H9 (cell line): ENCODE measurements at regions not wholly inside any gene's neighbourhood (a gene's known extent, or its start where the extent isn't known, plus 50 kb on each side); places are given as distances from the start of the nearest gene placed in this dataset.

Experiments used
- DNase-seq: peaks from one replicate; pipeline ENCODE4 v3.0.0-alpha.2; 2017
- H2AFZ ChIP-seq: one replicate; pipeline ENCODE4 v1.6.1; 2013; ENCODE audit warnings: mild to moderate bottlenecking, low read length, control low read depth, moderate library complexity
- H2AK5ac ChIP-seq: 2 replicates; pipeline ENCODE4 v1.6.1; 2013; ENCODE audit warnings: low read length, control low read depth, mixed read lengths; ENCODE audit not compliant: insufficient read length
- H2BK120ac ChIP-seq: one replicate; pipeline ENCODE4 v1.6.1; 2013; ENCODE audit warnings: low read depth, mild to moderate bottlenecking, low read length, control low read depth, inconsistent platforms; ENCODE audit not compliant: poor library complexity, severe bottlenecking
- H2BK12ac ChIP-seq: 2 replicates; pipeline ENCODE4 v1.6.1; 2013; ENCODE audit warnings: low read length, control low read depth, mixed read lengths, low read depth; ENCODE audit not compliant: insufficient read length
- H2BK15ac ChIP-seq: 2 replicates; pipeline ENCODE4 v1.6.1; 2013; ENCODE audit warnings: low read depth, low read length, control low read depth
- H2BK20ac ChIP-seq: one replicate; pipeline ENCODE4 v1.6.1; 2013; ENCODE audit warnings: low read depth, mild to moderate bottlenecking, low read length, control low read depth, inconsistent platforms; ENCODE audit not compliant: poor library complexity, severe bottlenecking
- H2BK5ac ChIP-seq: 2 replicates; pipeline ENCODE4 v1.6.1; 2013; ENCODE audit warnings: low read length, control low read depth, mixed read lengths; ENCODE audit not compliant: insufficient read length
- H3K14ac ChIP-seq: 2 replicates; pipeline ENCODE4 v1.6.1; 2013; ENCODE audit warnings: low read length, control low read depth; ENCODE audit not compliant: insufficient read depth
- H3K18ac ChIP-seq: 2 replicates; pipeline ENCODE4 v1.6.1; 2013; ENCODE audit warnings: low read depth, mild to moderate bottlenecking, mixed read lengths, low read length, control low read depth; ENCODE audit not compliant: insufficient read length
- H3K23ac ChIP-seq: 2 replicates; pipeline ENCODE4 v1.6.1; 2013; ENCODE audit warnings: low read length, control low read depth, mixed read lengths, low read depth; ENCODE audit not compliant: insufficient read length
- H3K23me2 ChIP-seq: 2 replicates; pipeline ENCODE4 v1.6.1; 2013; ENCODE audit warnings: low read depth, mild to moderate bottlenecking, mixed read lengths, low read length, control low read depth; ENCODE audit not compliant: insufficient read length, poor library complexity, severe bottlenecking
- H3K27ac ChIP-seq: 2 replicates; pipeline ENCODE4 v1.5.1; 2013; ENCODE audit warnings: low read length, control low read depth, mixed read lengths, low read depth; ENCODE audit not compliant: insufficient read length
- H3K27me3 ChIP-seq: 2 replicates; pipeline ENCODE4 v1.6.1; 2013; ENCODE audit warnings: low read length, control low read depth, inconsistent platforms; ENCODE audit not compliant: insufficient read depth
- H3K4ac ChIP-seq: 2 replicates; pipeline ENCODE4 v1.6.1; 2013; ENCODE audit warnings: low read depth, mild to moderate bottlenecking, control low read depth, inconsistent platforms, low read length, moderate library complexity
- H3K4me1 ChIP-seq: 2 replicates; pipeline ENCODE4 v1.6.1; 2013; ENCODE audit warnings: low read length, control low read depth, inconsistent platforms; ENCODE audit not compliant: insufficient read depth
- H3K4me2 ChIP-seq: 2 replicates; pipeline ENCODE4 v1.6.1; 2013; ENCODE audit warnings: low read length, control low read depth, mixed read lengths; ENCODE audit not compliant: insufficient read length, insufficient read depth
- H3K56ac ChIP-seq: 2 replicates; pipeline ENCODE4 v1.6.1; 2013; ENCODE audit warnings: low read depth, mild to moderate bottlenecking, mixed read lengths, low read length, control low read depth; ENCODE audit not compliant: insufficient read length
- H3K79me1 ChIP-seq: 2 replicates; pipeline ENCODE4 v1.6.1; 2013; ENCODE audit warnings: low read depth, mild to moderate bottlenecking, moderate library complexity, low read length, control low read depth, inconsistent platforms; ENCODE audit not compliant: insufficient read depth, poor library complexity, severe bottlenecking
- H3K79me2 ChIP-seq: 2 replicates; pipeline ENCODE4 v1.6.1; 2013; ENCODE audit warnings: low read length, control low read depth, inconsistent platforms; ENCODE audit not compliant: insufficient read depth
- H3K9ac ChIP-seq: 2 replicates; pipeline ENCODE4 v1.6.1; 2013; ENCODE audit warnings: low read length, control low read depth, mixed read lengths; ENCODE audit not compliant: insufficient read length; ENCODE audit errors: extremely low read depth
- H3K9me3 ChIP-seq: one replicate; pipeline ENCODE4 v1.6.1; 2013; ENCODE audit warnings: low read depth, low read length, inconsistent platforms; ENCODE audit not compliant: control insufficient read depth
- H3T11ph ChIP-seq: one replicate; pipeline ENCODE4 v1.6.1; 2013; ENCODE audit warnings: mild to moderate bottlenecking, low read length, control low read depth, inconsistent platforms
- H4K20me1 ChIP-seq: one replicate; pipeline ENCODE4 v1.6.1; 2013; ENCODE audit not compliant: control insufficient read depth, insufficient read length, insufficient read depth
- H4K5ac ChIP-seq: 2 replicates; pipeline ENCODE4 v1.6.1; 2013; ENCODE audit warnings: low read depth, mild to moderate bottlenecking, mixed read lengths, low read length, control low read depth; ENCODE audit not compliant: insufficient read length
- H4K8ac ChIP-seq: replicated peaks from 2 replicates; pipeline ENCODE4 v1.6.1; 2013; ENCODE audit warnings: low read length, control low read depth, mixed read lengths, low read depth; ENCODE audit not compliant: insufficient read length
- H4K91ac ChIP-seq: 2 replicates; pipeline ENCODE4 v1.6.1; 2013; ENCODE audit warnings: low read depth, mild to moderate bottlenecking, moderate library complexity, mixed read lengths, low read length, control low read depth; ENCODE audit not compliant: insufficient read length
- H3K27ac Mint-ChIP-seq, 3 experiments: 2 replicates in 2 of 3; 3 replicates in 1 of 3; pipeline ENCODE4 v1.8.0; 2020 to 2021; ENCODE audit warnings: mixed read lengths in 3 of 3, mild to moderate bottlenecking in 1 of 3, moderate library complexity in 1 of 3
- H3K27me3 Mint-ChIP-seq: 2 replicates; pipeline ENCODE4 v1.8.0; 2021; ENCODE audit warnings: low read depth, mild to moderate bottlenecking, moderate library complexity, mixed read lengths
- H3K36me3 Mint-ChIP-seq, 3 experiments: 2 replicates in 2 of 3; 3 replicates in 1 of 3; pipeline ENCODE4 v1.8.0; 2020 to 2021; ENCODE audit warnings: low read depth in 3 of 3, mixed read lengths in 3 of 3; ENCODE audit not compliant: insufficient read depth in 1 of 3
- H3K4me1 Mint-ChIP-seq, 2 experiments: 2 replicates each; pipeline ENCODE4 v1.8.0; 2020; ENCODE audit warnings: mixed read lengths in 2 of 2
- H3K4me3 Mint-ChIP-seq, 2 experiments: 2 replicates in 1 of 2; 3 replicates in 1 of 2; pipeline ENCODE4 v1.8.0; 2020 to 2021; ENCODE audit warnings: mild to moderate bottlenecking in 2 of 2, mixed read lengths in 2 of 2, moderate library complexity in 1 of 2
- H3K9me3 Mint-ChIP-seq, 2 experiments: 2 replicates in 1 of 2; 3 replicates in 1 of 2; pipeline ENCODE4 v1.8.0; 2020; ENCODE audit warnings: mild to moderate bottlenecking in 2 of 2, mixed read lengths in 2 of 2, moderate library complexity in 1 of 2
- WGBS: extraction: QIAGEN DNeasy Blood & Tissue Kit; methylation state at CpG from one replicate; pipeline ENCODE4 v1.1.7; 2013; ENCODE audit warnings: missing lambda C conversion rate, low lambda C conversion rate, mixed read lengths; ENCODE audit not compliant: insufficient read length; ENCODE audit errors: extremely low coverage; 5-methylcytosine and 5-hydroxymethylcytosine counted together
- TF ChIP-seq, protein P1 (sequence below): fragments of 200-600 bp; sonication (generic); conservative IDR thresholded peaks from 3 replicates; pipeline ENCODE4 v1.8.0; 2021; ENCODE audit warnings: antibody characterized with exemption, mild to moderate bottlenecking

- no peak overlapping the region for H3K27ac ChIP-seq
- no peaks in the 10 kb centered on the region for H3K79me2 ChIP-seq
- no peak overlapping the region for H3K4me2 ChIP-seq
- no peaks in the 10 kb centered on the region for H3K4me1 ChIP-seq
- H2AFZ ChIP-seq = no peak overlapping the region
- no peak overlapping the region for H3K4me3 Mint-ChIP-seq
- no peak overlapping the region for H3K4ac ChIP-seq
- no peak overlapping the region for H3K27ac Mint-ChIP-seq
- H4K20me1 ChIP-seq = no peaks in the 10 kb centered on the region
- no peak overlapping the region for H2BK5ac ChIP-seq
- H3K9ac ChIP-seq = no peak overlapping the region
- no peaks in the 10 kb centered on the region for H3K4me1 Mint-ChIP-seq
- H2BK15ac ChIP-seq = no peak overlapping the region
- H4K91ac ChIP-seq = no peak overlapping the region
- H3K23me2 ChIP-seq = no peaks in the 10 kb centered on the region
- H3K9me3 Mint-ChIP-seq = no peaks in the 10 kb centered on the region
- H2BK20ac ChIP-seq = no peak overlapping the region
- no CpG with 5 or more reads among the region's 2 CpGs for WGBS
- no peak overlapping the region for H2BK12ac ChIP-seq
- TF ChIP-seq, protein P1, sequence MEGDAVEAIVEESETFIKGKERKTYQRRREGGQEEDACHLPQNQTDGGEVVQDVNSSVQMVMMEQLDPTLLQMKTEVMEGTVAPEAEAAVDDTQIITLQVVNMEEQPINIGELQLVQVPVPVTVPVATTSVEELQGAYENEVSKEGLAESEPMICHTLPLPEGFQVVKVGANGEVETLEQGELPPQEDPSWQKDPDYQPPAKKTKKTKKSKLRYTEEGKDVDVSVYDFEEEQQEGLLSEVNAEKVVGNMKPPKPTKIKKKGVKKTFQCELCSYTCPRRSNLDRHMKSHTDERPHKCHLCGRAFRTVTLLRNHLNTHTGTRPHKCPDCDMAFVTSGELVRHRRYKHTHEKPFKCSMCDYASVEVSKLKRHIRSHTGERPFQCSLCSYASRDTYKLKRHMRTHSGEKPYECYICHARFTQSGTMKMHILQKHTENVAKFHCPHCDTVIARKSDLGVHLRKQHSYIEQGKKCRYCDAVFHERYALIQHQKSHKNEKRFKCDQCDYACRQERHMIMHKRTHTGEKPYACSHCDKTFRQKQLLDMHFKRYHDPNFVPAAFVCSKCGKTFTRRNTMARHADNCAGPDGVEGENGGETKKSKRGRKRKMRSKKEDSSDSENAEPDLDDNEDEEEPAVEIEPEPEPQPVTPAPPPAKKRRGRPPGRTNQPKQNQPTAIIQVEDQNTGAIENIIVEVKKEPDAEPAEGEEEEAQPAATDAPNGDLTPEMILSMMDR = no peak
- H3K14ac ChIP-seq = no peak overlapping the region
- no peak overlapping the region for H2BK120ac ChIP-seq
- H3K18ac ChIP-seq = no peak overlapping the region
- no peaks in the 10 kb centered on the region for H3K27me3 ChIP-seq
- no peak for DNase-seq
- no peak overlapping the region for H4K5ac ChIP-seq
- no peak overlapping the region for H3K56ac ChIP-seq
- no peaks in the 10 kb centered on the region; the same call in none of the 2 replicates for H3K27me3 Mint-ChIP-seq
- no peak overlapping the region for H3T11ph ChIP-seq
- no peak overlapping the region for H2AK5ac ChIP-seq
- no peak overlapping the region for H3K23ac ChIP-seq
- no peaks in the 10 kb centered on the region for H3K79me1 ChIP-seq
- no peak overlapping the region for H4K8ac ChIP-seq
- no peaks in the 10 kb centered on the region for H3K36me3 Mint-ChIP-seq
- no peaks in the 10 kb centered on the region for H3K9me3 ChIP-seq
Measured at GRCh38 chr16:52055381-52055780, 491.6 kb downstream of the TOX3 start.
